K562 (cell line): ENCODE measurements at regions not wholly inside any gene's neighbourhood (a gene's known extent, or its start where the extent isn't known, plus 50 kb on each side); places are given as distances from the start of the nearest gene placed in this dataset.

Experiments
- ATAC-seq: fragments of 200-7000 bp; cut with Tn5 transposase; 3 replicates; pipeline ENCODE4 v1.9.1; 2020; ENCODE audit warnings: moderate library complexity
- BruUV-seq: library from RNA; stranded (reverse); fragments of 400-500 nt; replicated peaks from 2 replicates; lab custom pipeline; 2021; lab: Mats Ljungman, UMichigan
- CTCF ChIA-PET: fragments of 300-600 bp; formaldehyde crosslinking; extraction: SDS; loops from one replicate; lab custom pipeline; 2021; ENCODE audit warnings: low intra/inter-chr PET ratio; lab: Yijun Ruan, JAX
- POLR2A ChIA-PET: fragments of 300-600, 350-650 bp; sonication (Branson Sonifier 250); formaldehyde crosslinking; extraction: SDS; loops from one replicate; lab custom pipeline; 2021; ENCODE audit warnings: antibody characterized with exemption, inconsistent platforms; lab: Yijun Ruan, JAX
- DNase-seq, 4 experiments: peaks; one replicate each; pipeline versions ENCODE4 v3.0.0 to v3.0.0-alpha.2; 2011 to 2018; ENCODE audit warnings: low spot score in 3 of 4, mixed read lengths in 3 of 4; ENCODE audit errors: extremely low read depth in 1 of 4
- FAIRE-seq: peaks from 2 replicates; lab custom pipeline; 2011; peaks lifted over from hg19 to GRCh38; lab: Jason Lieb, UNC
- H2AFZ ChIP-seq: 2 replicates; pipeline ENCODE4 v1.6.0; 2011; ENCODE audit warnings: low read depth, low read length, control low read depth, inconsistent platforms
- H3K27ac ChIP-seq: fragments of 200-600 bp; 3 replicates; pipeline ENCODE4 v1.8.0; 2011; ENCODE audit warnings: low read depth, mild to moderate bottlenecking, control low read depth, inconsistent platforms, low read length, moderate library complexity, mixed read lengths; ENCODE audit errors: extremely low read depth
- H3K27me3 ChIP-seq, 2 experiments: fragments of 300-600 bp in 1 of 2; 2 replicates in 1 of 2; 3 replicates in 1 of 2; pipeline versions ENCODE4 v1.6.0 to v1.8.0; 2011; ENCODE audit warnings: inconsistent platforms in 2 of 2, low read length in 2 of 2, mild to moderate bottlenecking in 1 of 2, mixed read lengths in 1 of 2, moderate library complexity in 1 of 2; ENCODE audit not compliant: control insufficient read depth in 2 of 2, insufficient read depth in 2 of 2
- H3K36me3 ChIP-seq: fragments of 300-600 bp; 3 replicates; pipeline ENCODE4 v1.8.0; 2011; ENCODE audit warnings: mild to moderate bottlenecking, low read length, inconsistent platforms; ENCODE audit not compliant: control insufficient read depth, insufficient read depth
- H3K4me1 ChIP-seq, 2 experiments: fragments of 200-600 bp in 1 of 2; replicated peaks in 1 of 2; 2 replicates in 1 of 2; 3 replicates in 1 of 2; pipeline versions ENCODE4 v1.5.1 to v1.8.0; 2011; ENCODE audit warnings: inconsistent platforms in 2 of 2, low read length in 2 of 2, mild to moderate bottlenecking in 1 of 2, mixed read lengths in 1 of 2, moderate library complexity in 1 of 2; ENCODE audit not compliant: control insufficient read depth in 2 of 2, insufficient read depth in 2 of 2
- H3K4me2 ChIP-seq: 2 replicates; pipeline ENCODE4 v1.6.1; 2011; ENCODE audit warnings: low read length, control low read depth, inconsistent platforms, mixed read lengths; ENCODE audit not compliant: insufficient read depth
- H3K4me3 ChIP-seq: fragments of 200-600 bp; sonication (generic), shearing (Covaris generic); 2 replicates; pipeline ENCODE4 v1.5.1; 2016; ENCODE audit warnings: control low read depth, inconsistent platforms
- H3K79me2 ChIP-seq: fragments of 200-600 bp; 3 replicates; pipeline ENCODE4 v1.8.0; 2011; ENCODE audit warnings: low read length, inconsistent platforms; ENCODE audit not compliant: control insufficient read depth, insufficient read depth
- H3K9ac ChIP-seq, 2 experiments: 2 replicates each; pipeline versions ENCODE4 v1.6.0 to v1.6.1; 2011; ENCODE audit warnings: low read depth in 2 of 2, low read length in 2 of 2, control low read depth in 1 of 2, inconsistent platforms in 1 of 2, mild to moderate bottlenecking in 1 of 2, mixed read lengths in 1 of 2; ENCODE audit not compliant: insufficient read depth in 1 of 2
- H3K9me1 ChIP-seq: one replicate; pipeline ENCODE4 v1.6.0; 2011; ENCODE audit warnings: inconsistent platforms, mild to moderate bottlenecking, low read length, moderate library complexity; ENCODE audit not compliant: control insufficient read depth, insufficient read depth
- H3K9me3 ChIP-seq: replicated peaks from 2 replicates; pipeline ENCODE4 v1.5.1; 2011; ENCODE audit warnings: low read depth, low read length, inconsistent platforms; ENCODE audit not compliant: control insufficient read depth, insufficient read depth
- H4K20me1 ChIP-seq: replicated peaks from 2 replicates; pipeline ENCODE4 v1.6.1; 2011; ENCODE audit warnings: low read length, inconsistent platforms, mixed read lengths; ENCODE audit not compliant: control insufficient read depth, insufficient read depth
- CBX2 ChIP-seq: fragments of 200-600 bp; sonication (generic); IDR thresholded peaks from one replicate; pipeline ENCODE4 v1.6.1; 2012; ENCODE audit warnings: mild to moderate bottlenecking, low read length, inconsistent platforms; ENCODE audit not compliant: insufficient read depth, poor library complexity, severe bottlenecking
- CREB1 ChIP-seq, 2 experiments: sonication (generic) in 1 of 2; formaldehyde crosslinking in 1 of 2; IDR thresholded peaks; 2 replicates each; pipeline versions ENCODE4 v1.6.1 to v1.8.0; 2012 to 2022; ENCODE audit warnings: inconsistent platforms in 1 of 2, mild to moderate bottlenecking in 1 of 2, missing genetic modification reagents in 1 of 2, moderate library complexity in 1 of 2
- GTF3C2 ChIP-seq: IDR thresholded peaks from 3 replicates; pipeline ENCODE4 v1.6.1; 2011; ENCODE audit warnings: borderline replicate concordance, mild to moderate bottlenecking, moderate library complexity; ENCODE audit not compliant: insufficient read length; ENCODE audit errors: extremely low read depth
- IFI16 ChIP-seq: fragments of 250-450 bp; sonication (Bioruptor Pico); IDR thresholded peaks from 2 replicates; pipeline ENCODE4 v2.1.2; 2022; ENCODE audit warnings: mild to moderate bottlenecking, inconsistent platforms
- MCM3 ChIP-seq: fragments of 450-650 bp; IDR thresholded peaks from 2 replicates; pipeline ENCODE4 v1.6.1; 2016
- NUFIP1 ChIP-seq: fragments of 450-650 bp; IDR thresholded peaks from 2 replicates; pipeline ENCODE4 v1.6.1; 2018; ENCODE audit not compliant: partially characterized antibody
- SAFB2 ChIP-seq: fragments of 200-400 bp; formaldehyde crosslinking; IDR thresholded peaks from 2 replicates; pipeline ENCODE4 v1.6.1; 2018; ENCODE audit warnings: borderline replicate concordance, low read length, low read depth, moderate library complexity; ENCODE audit not compliant: severe bottlenecking
- SMAD1 ChIP-seq: fragments of 150-350 bp; IDR thresholded peaks from 2 replicates; pipeline ENCODE4 v1.6.1; 2014; ENCODE audit warnings: low read length, low read depth; ENCODE audit not compliant: partially characterized antibody
- ZNF140 ChIP-seq: fragments of 250-450 bp; sonication (Bioruptor Pico); IDR thresholded peaks from 2 replicates; pipeline ENCODE4 v1.8.0; 2021; ENCODE audit warnings: moderate library complexity, mild to moderate bottlenecking, inconsistent platforms
- ZNF224 ChIP-seq: sonication (generic); formaldehyde crosslinking; IDR thresholded peaks from 2 replicates; pipeline ENCODE4 v1.8.0; 2022; ENCODE audit warnings: mild to moderate bottlenecking, missing genetic modification reagents
- ZNF584 ChIP-seq: fragments of 200-800 bp; sonication (Bioruptor generic); IDR thresholded peaks from 2 replicates; pipeline ENCODE4 v1.6.1; 2016; ENCODE audit warnings: low read depth, mild to moderate bottlenecking, missing genetic modification characterization, missing compliant biosample characterization
- WGBS: fragments of 100-300 bp; shearing (Covaris generic); methylation state at CpG from one replicate; pipeline ENCODE4 v1.1.6; 2016; ENCODE audit warnings: low coverage, mixed read lengths; ENCODE audit not compliant: insufficient coverage; ENCODE audit errors: missing lambda C conversion rate; 5-methylcytosine and 5-hydroxymethylcytosine counted together
- in situ Hi-C: fragments of 300-500 bp; cut with MboI; formaldehyde crosslinking; loops from 4 replicates; pipeline ENCODE4 v1.15.0; 2018; ENCODE audit warnings: inconsistent platforms, mixed read lengths
- intact Hi-C: fragments of 100-400 bp; cut with micrococcal nuclease; formaldehyde crosslinking; loops from 2 replicates; pipeline ENCODE4 v1.14.2; 2022
- TF ChIP-seq, protein P1 (sequence below): sonication (generic); formaldehyde crosslinking; IDR thresholded peaks from 2 replicates; pipeline ENCODE4 v1.8.1; 2023; ENCODE audit warnings: mild to moderate bottlenecking, missing genetic modification reagents
- TF ChIP-seq, protein P2 (sequence below): fragments of 250-450 bp; sonication (Bioruptor Pico); IDR thresholded peaks from 2 replicates; pipeline ENCODE4 v1.8.0; 2021; ENCODE audit warnings: moderate library complexity, mild to moderate bottlenecking, inconsistent platforms

- H3K4me1 ChIP-seq: no peaks in the 10 kb centered on the region
- H3K4me3 ChIP-seq: no peak overlapping the region
- H3K4me2 ChIP-seq: no peak overlapping the region
- no peaks in the 10 kb centered on the region for H3K79me2 ChIP-seq
- DNase-seq: no peak
- WGBS: 0% methylated on average over 2 of the region's 2 CpGs
- no peak for FAIRE-seq
- ChIA-PET CTCF (interaction anchor here (0.7 kb wide), 1 partner anchor 839 kb away, joined by 3 read pairs; no protein-coding TSS in a partner anchor), POLR2A (no interaction called here)
- no peaks in the 10 kb centered on the region for H3K9me1 ChIP-seq
- H3K27ac ChIP-seq: no peak overlapping the region
- H3K9me3 ChIP-seq: peaks cover 2% of the 10 kb centered on the region; the same call in 1 of the 2 replicates
- no peaks in the 10 kb centered on the region for H4K20me1 ChIP-seq
- no TSS peak for BruUV-seq
- H3K36me3 ChIP-seq: no peaks in the 10 kb centered on the region
- ATAC-seq: no peak
- no peak overlapping the region for H3K9ac ChIP-seq
- in situ Hi-C loops (no loop called here), intact Hi-C loops (no loop called here)
- H3K27me3 ChIP-seq: no peaks in the 10 kb centered on the region
- TF ChIP-seq MCM3: no peak
- no peak for TF ChIP-seq GTF3C2
- TF ChIP-seq NUFIP1: no peak
- TF ChIP-seq CBX2: no peak
- no peak for TF ChIP-seq CREB1 (IDR thresholded peaks at IDR 0.05)
- no peak for TF ChIP-seq CREB1 (CRISPR knock-in tag; IDR thresholded peaks at IDR 0.05)
- TF ChIP-seq SAFB2: no peak
- no peak for TF ChIP-seq ZNF224 (CRISPR knock-in tag)
- TF ChIP-seq, protein P1, sequence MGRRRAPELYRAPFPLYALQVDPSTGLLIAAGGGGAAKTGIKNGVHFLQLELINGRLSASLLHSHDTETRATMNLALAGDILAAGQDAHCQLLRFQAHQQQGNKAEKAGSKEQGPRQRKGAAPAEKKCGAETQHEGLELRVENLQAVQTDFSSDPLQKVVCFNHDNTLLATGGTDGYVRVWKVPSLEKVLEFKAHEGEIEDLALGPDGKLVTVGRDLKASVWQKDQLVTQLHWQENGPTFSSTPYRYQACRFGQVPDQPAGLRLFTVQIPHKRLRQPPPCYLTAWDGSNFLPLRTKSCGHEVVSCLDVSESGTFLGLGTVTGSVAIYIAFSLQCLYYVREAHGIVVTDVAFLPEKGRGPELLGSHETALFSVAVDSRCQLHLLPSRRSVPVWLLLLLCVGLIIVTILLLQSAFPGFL (CRISPR knock-in tag): no peak
- TF ChIP-seq, protein P2, sequence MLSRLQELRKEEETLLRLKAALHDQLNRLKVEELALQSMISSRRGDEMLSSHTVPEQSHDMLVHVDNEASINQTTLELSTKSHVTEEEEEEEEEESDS (CRISPR knock-in tag): no peak
- TF ChIP-seq ZNF584 (CRISPR knock-in tag): no peak
- TF ChIP-seq IFI16 (CRISPR knock-in tag): no peak
- no peak for TF ChIP-seq SMAD1
- TF ChIP-seq ZNF140 (CRISPR knock-in tag): no peak
- no peak overlapping the region for H2AFZ ChIP-seq
Observed at GRCh38 chr10:52668024-52668423, 104.6 kb downstream of the MBL2 start.
